Activated T-helper 2 cell treated with anti-CD3 and anti-CD28 coated beads, Interferon-gamma antibody, Interleukin-2, Interleukin-4, amounts not matched to agents 10 μg/mL and 5 μg/mL and 100 μg/mL, durations not matched to agents 14 hours and 24 hours and 36 hours (primary cell): ENCODE measurements at regions not wholly inside any gene's neighbourhood (a gene's known extent, or its start where the extent isn't known, plus 50 kb on each side); places are given as distances from the start of the nearest gene placed in this dataset.

Source experiments
- DNase-seq: peaks from one replicate; pipeline ENCODE4 v3.0.0; 2021; ENCODE audit warnings: low spot score
- H3K27ac Mint-ChIP-seq: one replicate; pipeline ENCODE4 v1.8.0; 2021; ENCODE audit warnings: mixed read lengths
- H3K27me3 Mint-ChIP-seq: one replicate; pipeline ENCODE4 v1.8.0; 2021; ENCODE audit warnings: low read depth, mixed read lengths
- H3K36me3 Mint-ChIP-seq: one replicate; pipeline ENCODE4 v1.8.0; 2021; ENCODE audit warnings: low read depth, mixed read lengths
- H3K4me1 Mint-ChIP-seq: one replicate; pipeline ENCODE4 v1.8.0; 2021; ENCODE audit warnings: low read depth, mixed read lengths
- H3K4me3 Mint-ChIP-seq: one replicate; pipeline ENCODE4 v1.8.0; 2021; ENCODE audit warnings: low read depth, mild to moderate bottlenecking, moderate library complexity, mixed read lengths
- H3K9me3 Mint-ChIP-seq: one replicate; pipeline ENCODE4 v1.8.0; 2021; ENCODE audit warnings: mixed read lengths
- intact Hi-C: fragments of 100-400 bp; cut with micrococcal nuclease; formaldehyde crosslinking; loops from one replicate; pipeline ENCODE4 v1.15.1; 2023

DNA sequence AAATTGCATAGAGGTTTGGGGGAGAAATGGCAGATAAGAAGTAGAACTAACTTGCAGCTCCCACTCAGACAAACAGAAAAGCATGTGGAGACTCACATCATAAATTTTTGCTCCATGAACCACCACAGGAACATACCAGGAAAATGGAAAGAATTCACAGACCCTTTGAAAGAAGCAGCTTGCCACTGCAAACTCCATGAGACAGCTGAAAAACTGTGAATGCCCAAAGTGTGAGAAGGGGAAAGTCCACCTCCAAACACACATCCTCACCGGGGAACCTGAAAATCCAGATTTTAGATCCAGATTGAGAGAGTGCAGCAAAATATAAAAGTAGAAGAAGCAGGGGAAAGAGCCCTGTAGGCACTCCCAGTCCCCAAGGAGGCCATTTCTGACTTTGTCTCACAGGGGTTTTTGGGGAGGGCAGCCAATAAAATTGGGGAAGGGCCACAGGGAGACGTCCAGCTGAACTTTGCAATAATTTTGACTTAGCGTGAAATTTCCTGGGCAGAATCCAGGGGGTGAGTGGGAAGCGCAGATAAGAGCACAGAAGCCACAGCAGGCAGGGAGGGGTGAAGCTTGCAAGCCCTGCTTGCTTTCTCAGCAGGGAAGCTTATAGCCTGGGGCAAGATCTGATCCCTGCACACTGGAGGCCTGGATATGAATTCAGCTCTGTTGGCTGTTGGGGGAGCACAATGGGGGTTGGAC lies 183.4 kb upstream of the UBE2E2 start:
- no peak for DNase-seq
- Mint-ChIP-seq H3K27ac (no peak overlapping the region), H3K27me3 (no peaks in the 10 kb centered on the region), H3K4me3 (no peak overlapping the region), H3K4me1 (no peaks in the 10 kb centered on the region), H3K36me3 (no peaks in the 10 kb centered on the region), H3K9me3 (no peaks in the 10 kb centered on the region)
- intact Hi-C loops, result no loop called here

DNA sequence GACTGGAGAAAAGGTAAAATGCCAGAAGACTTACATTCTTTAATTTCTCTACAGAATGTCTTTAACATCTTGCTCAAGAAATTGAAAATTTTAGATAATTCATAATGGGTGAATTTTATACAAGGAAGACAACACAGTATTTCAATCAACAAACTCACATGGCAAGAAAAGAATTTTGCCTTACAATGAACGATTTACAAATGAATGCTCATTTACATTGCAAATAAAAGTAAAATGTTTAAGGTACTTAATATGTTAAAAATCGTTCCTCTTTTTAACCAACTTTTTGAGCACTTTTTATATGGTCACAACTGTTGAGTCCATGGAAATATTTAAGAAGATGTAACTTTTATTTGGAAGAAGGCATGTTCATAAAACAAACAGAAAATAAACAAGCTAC lies 174.8 kb upstream of the UBE2E2 start:
- Mint-ChIP-seq H3K9me3 (no peaks in the 10 kb centered on the region), H3K4me1 (no peaks in the 10 kb centered on the region), H3K27me3 (no peaks in the 10 kb centered on the region), H3K4me3 (no peak overlapping the region), H3K36me3 (no peaks in the 10 kb centered on the region), H3K27ac (no peak overlapping the region)
- DNase-seq, result no peak
- intact Hi-C loops, result no loop called here

DNA sequence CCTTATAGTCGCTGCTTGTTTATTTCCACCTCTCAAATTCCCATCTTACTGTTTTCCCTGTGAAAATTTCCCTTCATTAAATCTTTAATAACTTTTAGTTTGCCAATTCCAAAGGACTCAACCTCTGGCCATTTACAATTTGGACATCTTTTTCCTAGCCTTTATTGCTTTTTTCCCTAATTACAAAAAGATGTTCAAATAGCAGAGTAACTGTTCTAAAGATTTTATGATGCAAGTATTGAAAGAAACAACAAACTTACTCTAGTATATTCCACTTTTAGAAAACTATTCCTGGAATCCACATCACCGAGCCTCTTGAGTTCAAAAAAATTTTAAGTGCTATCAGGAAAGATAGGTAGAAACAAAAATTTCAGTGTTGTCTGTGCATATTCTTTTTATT lies 174.1 kb upstream of the UBE2E2 start:
- Mint-ChIP-seq H3K4me1 (no peaks in the 10 kb centered on the region), H3K4me3 (no peak overlapping the region), H3K9me3 (no peaks in the 10 kb centered on the region), H3K36me3 (no peaks in the 10 kb centered on the region), H3K27me3 (no peaks in the 10 kb centered on the region), H3K27ac (no peak overlapping the region)
- intact Hi-C loops, result no loop called here
- no peak for DNase-seq

DNA sequence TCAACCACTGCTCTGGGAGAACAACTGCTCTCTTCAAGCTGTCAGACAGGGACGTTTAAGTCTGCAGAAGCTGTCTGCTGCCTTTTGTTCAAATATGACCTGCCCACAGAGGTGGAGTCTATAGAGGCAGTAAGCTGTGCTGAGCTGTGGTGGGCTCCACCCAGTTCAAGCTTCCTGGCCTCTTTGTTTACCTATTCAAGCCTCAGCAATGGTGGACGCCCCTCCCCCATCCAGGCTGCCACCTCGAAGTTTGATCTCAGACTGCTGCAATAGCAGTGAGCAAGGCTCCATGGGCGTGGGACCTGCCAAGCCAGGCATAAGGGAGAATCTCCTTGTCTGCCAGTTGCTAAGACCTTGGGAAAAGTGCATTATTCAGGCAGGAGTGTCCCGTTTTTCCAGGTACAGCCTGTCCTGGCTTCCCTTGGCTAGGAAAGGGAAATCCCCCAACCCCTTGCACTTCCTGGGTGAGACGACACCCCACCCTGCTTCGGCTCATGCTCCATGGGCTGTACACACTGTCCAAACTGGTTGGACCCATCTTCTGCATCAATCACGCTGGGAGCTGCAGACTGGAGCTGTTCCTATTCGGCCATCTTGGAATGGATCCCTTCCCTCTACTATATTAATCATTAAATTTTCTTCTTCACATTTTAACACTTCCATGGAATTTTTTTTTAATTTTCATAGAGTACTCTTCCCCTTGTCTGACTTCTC lies 167.0 kb upstream of the UBE2E2 start:
- Mint-ChIP-seq H3K36me3 (no peaks in the 10 kb centered on the region), H3K27me3 (no peaks in the 10 kb centered on the region), H3K9me3 (peaks cover 5% of the 10 kb centered on the region), H3K4me1 (no peaks in the 10 kb centered on the region), H3K27ac (no peak overlapping the region), H3K4me3 (no peak overlapping the region)
- intact Hi-C loops, result no loop called here
- DNase-seq, result no peak

DNA sequence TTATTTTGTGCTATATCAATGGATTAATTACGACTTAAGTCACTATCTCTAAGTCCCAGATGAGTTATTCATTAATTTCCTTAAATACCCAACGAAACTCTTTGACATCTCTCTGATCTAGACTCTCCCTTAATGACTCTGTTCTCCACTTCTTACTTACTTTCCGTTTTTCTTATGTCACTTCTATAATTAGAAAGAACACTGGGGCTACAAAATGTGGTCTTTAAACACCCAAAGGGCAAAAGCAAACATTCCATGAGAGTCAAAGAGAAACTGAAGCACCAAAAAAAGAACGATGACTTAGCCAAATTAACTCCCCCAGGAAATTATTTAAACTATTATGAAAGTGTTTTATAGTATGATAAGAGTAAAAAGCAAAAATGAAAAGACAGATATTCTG lies 166.4 kb upstream of the UBE2E2 start:
- no peaks in the 10 kb centered on the region for H3K27me3 Mint-ChIP-seq
- H3K36me3 Mint-ChIP-seq, result no peaks in the 10 kb centered on the region
- H3K9me3 Mint-ChIP-seq, result peaks cover 5% of the 10 kb centered on the region
- H3K4me1 Mint-ChIP-seq, result no peaks in the 10 kb centered on the region
- H3K4me3 Mint-ChIP-seq, result no peak overlapping the region
- intact Hi-C loops, result no loop called here
- no peak for DNase-seq
- H3K27ac Mint-ChIP-seq, result no peak overlapping the region

- Mint-ChIP-seq H3K9me3 (peaks cover 5% of the 10 kb centered on the region), H3K27me3 (no peaks in the 10 kb centered on the region), H3K4me3 (no peak overlapping the region), H3K27ac (no peak overlapping the region), H3K36me3 (no peaks in the 10 kb centered on the region), H3K4me1 (no peaks in the 10 kb centered on the region)
- intact Hi-C loops, result no loop called here
- DNase-seq, result no peak
Measured at GRCh38 chr3:23038471-23038870, 164.7 kb upstream of the UBE2E2 start.

- Mint-ChIP-seq H3K9me3 (peaks cover 10% of the 10 kb centered on the region), H3K4me3 (no peak overlapping the region), H3K4me1 (no peaks in the 10 kb centered on the region), H3K36me3 (no peaks in the 10 kb centered on the region), H3K27ac (no peak overlapping the region), H3K27me3 (no peaks in the 10 kb centered on the region)
- intact Hi-C loops, result no loop called here
- no peak for DNase-seq
Measured at GRCh38 chr3:23041918-23042696, 161.0 kb upstream of the UBE2E2 start.

- no peak overlapping the region for H3K27ac Mint-ChIP-seq
- H3K9me3 Mint-ChIP-seq, result peaks cover 14% of the 10 kb centered on the region
- no peak for DNase-seq
- intact Hi-C loops, result no loop called here
- H3K4me3 Mint-ChIP-seq, result no peak overlapping the region
- H3K4me1 Mint-ChIP-seq, result no peaks in the 10 kb centered on the region
- H3K36me3 Mint-ChIP-seq, result no peaks in the 10 kb centered on the region
- no peaks in the 10 kb centered on the region for H3K27me3 Mint-ChIP-seq
Measured at GRCh38 chr3:23044463-23044862, 158.7 kb upstream of the UBE2E2 start.

- no peak overlapping the region for H3K27ac Mint-ChIP-seq
- no peak for DNase-seq
- no peak overlapping the region for H3K4me3 Mint-ChIP-seq
- H3K4me1 Mint-ChIP-seq, result no peaks in the 10 kb centered on the region
- H3K36me3 Mint-ChIP-seq, result no peaks in the 10 kb centered on the region
- H3K9me3 Mint-ChIP-seq, result peaks cover 14% of the 10 kb centered on the region
- intact Hi-C loops, result no loop called here
- no peaks in the 10 kb centered on the region for H3K27me3 Mint-ChIP-seq
Measured at GRCh38 chr3:23046536-23046935, 156.6 kb upstream of the UBE2E2 start.

DNA sequence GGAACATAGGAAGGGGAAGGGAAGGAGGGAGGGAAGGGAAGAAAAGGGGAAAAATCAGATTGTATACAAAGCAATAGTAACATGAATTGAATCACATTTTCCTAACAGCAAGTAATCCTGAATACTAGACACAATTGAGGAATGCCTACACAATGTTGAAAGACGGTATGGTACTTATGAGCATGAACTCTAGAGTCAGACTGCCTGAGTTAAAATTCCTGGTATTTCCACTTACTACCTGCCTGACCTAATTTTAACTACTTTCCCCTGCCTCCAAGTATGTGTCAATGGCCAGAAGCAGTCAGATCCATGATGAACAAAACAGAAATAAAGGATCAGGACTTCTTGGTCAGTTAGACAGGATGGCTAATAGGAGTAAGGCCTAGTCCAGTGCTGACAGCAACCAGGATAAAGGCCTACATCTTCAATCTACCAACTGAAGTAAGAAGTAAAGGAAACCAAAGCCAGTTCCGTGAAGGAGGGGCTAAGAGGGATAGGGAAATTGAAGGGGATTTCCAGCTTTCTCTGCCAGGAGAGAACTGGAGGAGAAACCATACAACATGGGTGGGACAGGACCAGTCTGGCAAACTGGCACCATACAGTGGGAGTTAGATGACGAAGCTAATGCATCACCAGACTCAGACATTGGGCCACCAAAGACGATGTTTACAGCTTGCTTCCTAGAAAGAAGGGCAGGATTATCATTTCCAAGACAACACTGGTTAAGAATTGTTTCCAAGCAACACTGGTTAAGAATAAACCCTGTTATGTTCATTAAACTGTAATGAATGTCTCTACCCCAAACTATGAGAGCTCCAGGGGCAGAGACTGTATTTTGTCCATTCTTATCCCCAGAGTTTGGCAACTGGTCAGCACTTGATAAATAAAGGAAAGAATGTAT lies 151.6 kb upstream of the UBE2E2 start:
- peaks cover 7% of the 10 kb centered on the region for H3K9me3 Mint-ChIP-seq
- H3K4me3 Mint-ChIP-seq, result no peak overlapping the region
- no peak for DNase-seq
- H3K4me1 Mint-ChIP-seq, result no peaks in the 10 kb centered on the region
- H3K36me3 Mint-ChIP-seq, result no peaks in the 10 kb centered on the region
- H3K27ac Mint-ChIP-seq, result no peak overlapping the region
- H3K27me3 Mint-ChIP-seq, result no peaks in the 10 kb centered on the region
- intact Hi-C loops, result no loop called here

DNA sequence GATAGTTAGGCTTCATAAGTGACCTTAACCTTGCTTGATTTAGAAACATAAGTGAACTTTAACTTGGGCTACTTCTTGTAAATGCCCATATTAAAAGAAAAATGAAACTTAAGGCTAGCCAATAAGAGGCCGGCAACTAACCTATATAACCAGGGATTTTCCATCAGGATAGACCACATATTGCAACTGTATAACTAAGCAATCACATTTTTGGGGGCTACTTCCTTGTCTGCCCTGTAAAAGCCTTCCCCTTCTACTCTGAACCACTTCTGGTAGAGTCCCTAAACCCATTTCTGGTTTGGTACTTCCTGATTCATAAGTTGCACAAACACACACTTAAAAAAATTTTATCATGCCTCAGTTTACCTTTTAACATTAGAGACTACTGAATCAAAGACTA lies 150.9 kb upstream of the UBE2E2 start:
- intact Hi-C loops, result no loop called here
- no peak overlapping the region for H3K4me3 Mint-ChIP-seq
- no peaks in the 10 kb centered on the region for H3K4me1 Mint-ChIP-seq
- H3K27ac Mint-ChIP-seq, result no peak overlapping the region
- H3K36me3 Mint-ChIP-seq, result no peaks in the 10 kb centered on the region
- DNase-seq, result no peak
- no peaks in the 10 kb centered on the region for H3K27me3 Mint-ChIP-seq
- H3K9me3 Mint-ChIP-seq, result peaks cover 3% of the 10 kb centered on the region

DNA sequence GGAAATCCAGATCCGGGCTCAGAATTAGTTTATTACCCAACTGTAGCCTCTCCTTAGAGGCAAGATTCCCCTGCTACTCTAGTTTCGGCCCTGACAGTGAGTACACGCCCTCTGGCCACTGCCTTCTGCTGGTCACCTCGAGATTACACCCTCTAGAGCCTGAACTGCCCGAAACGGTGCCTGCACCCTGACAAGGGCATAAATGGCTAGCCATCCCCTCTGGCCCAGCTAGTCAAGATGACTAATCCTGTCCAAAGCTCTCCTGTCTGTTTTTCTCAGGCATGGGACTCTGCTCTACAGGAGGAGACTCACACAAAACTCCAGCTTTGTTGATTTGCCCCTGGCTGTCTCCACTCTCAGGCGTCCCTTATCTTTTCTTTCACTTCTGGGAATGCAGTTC lies 150.5 kb upstream of the UBE2E2 start:
- Mint-ChIP-seq H3K4me1 (no peaks in the 10 kb centered on the region), H3K27ac (no peak overlapping the region), H3K27me3 (no peaks in the 10 kb centered on the region), H3K36me3 (no peaks in the 10 kb centered on the region), H3K9me3 (no peaks in the 10 kb centered on the region), H3K4me3 (no peak overlapping the region)
- DNase-seq, result no peak
- intact Hi-C loops, result no loop called here
